Adrenal gland (tissue), 5 donors: ENCODE measurements at regions not wholly inside any gene's neighbourhood (a gene's known extent, or its start where the extent isn't known, plus 50 kb on each side); places are given as distances from the start of the nearest gene placed in this dataset.

ENCODE experiments used
- CTCF ChIP-seq, 6 experiments: fragments of 450-650 bp in 4 of 6; fragments of 200-600 bp in 2 of 6; sonication (generic) in 1 of 6; IDR thresholded peaks; 1 replicate in 5 of 6; 2 replicates in 1 of 6; pipeline versions ENCODE4 v1.5.1 to v1.8.0; 2016 to 2021; ENCODE audit warnings: antibody characterized with exemption in 6 of 6, mild to moderate bottlenecking in 2 of 6, moderate library complexity in 1 of 6
- POLR2A ChIP-seq, 2 donors: fragments of 450-650 bp; IDR thresholded peaks; one replicate each; pipeline ENCODE4 v1.6.1; 2017; ENCODE audit warnings: antibody characterized with exemption in 2 of 2, mild to moderate bottlenecking in 2 of 2, moderate library complexity in 1 of 2
- donor health status: DM: no; HTN: no; CAD: no.

- TF ChIP-seq POLR2A (IDR thresholded peaks at IDR 0.05) (no peak), CTCF (IDR thresholded peaks at IDR 0.05) (no peak)
Observed at GRCh38 chr3:145865399-145866018, 295.5 kb downstream of the PLOD2 start.
